Spleen (tissue), 11 donors: ENCODE measurements at regions not wholly inside any gene's neighbourhood (a gene's known extent, or its start where the extent isn't known, plus 50 kb on each side); places are given as distances from the start of the nearest gene placed in this dataset.
"Not testable (repeated sequence)": the region's sequence is repeated elsewhere in the genome, so short reads cannot be mapped to it uniquely, and the experiment has no call there.

Experiments used
- DNase-seq: peaks from one replicate; pipeline ENCODE4 v3.0.0-alpha.2; 2020
- H3K27ac ChIP-seq, 8 donors: fragments of 200-600 bp; sonication (generic) in 7 of 8; 1 replicate in 4 of 8; 2 replicates in 4 of 8; pipeline versions ENCODE4 v1.5.0 to v1.8.0; 2016 to 2021; ENCODE audit warnings: inconsistent platforms in 4 of 8, mild to moderate bottlenecking in 4 of 8, moderate library complexity in 1 of 8
- H3K27me3 ChIP-seq, 7 donors: fragments of 200-600 bp; sonication (generic) in 6 of 7; replicated peaks in 1 of 7; 1 replicate in 4 of 7; 2 replicates in 3 of 7; pipeline versions ENCODE4 v1.5.0 to v1.8.0; 2016 to 2021; ENCODE audit warnings: inconsistent platforms in 3 of 7, mild to moderate bottlenecking in 1 of 7
- H3K36me3 ChIP-seq, 6 donors: fragments of 200-600 bp; sonication (generic) in 5 of 6; 1 replicate in 4 of 6; 2 replicates in 2 of 6; pipeline versions ENCODE4 v1.5.0 to v1.8.0; 2016 to 2021; ENCODE audit warnings: inconsistent platforms in 2 of 6
- H3K4me1 ChIP-seq, 6 donors: fragments of 200-600 bp; sonication (generic) in 5 of 6; 1 replicate in 3 of 6; 2 replicates in 3 of 6; pipeline versions ENCODE4 v1.5.0 to v1.8.0; 2016 to 2021; ENCODE audit warnings: inconsistent platforms in 3 of 6
- H3K4me3 ChIP-seq, 8 donors: fragments of 200-600 bp; sonication (generic) in 7 of 8; 1 replicate in 4 of 8; 2 replicates in 4 of 8; pipeline versions ENCODE4 v1.5.0 to v1.8.0; 2016 to 2021; ENCODE audit warnings: inconsistent platforms in 4 of 8, mild to moderate bottlenecking in 4 of 8, moderate library complexity in 2 of 8
- H3K9me3 ChIP-seq, 8 donors: fragments of 200-600 bp; sonication (generic) in 7 of 8; 1 replicate in 4 of 8; 2 replicates in 4 of 8; pipeline versions ENCODE4 v1.5.0 to v1.8.0; 2016 to 2021; ENCODE audit warnings: inconsistent platforms in 4 of 8
- CTCF ChIP-seq, 11 experiments: fragments of 200-600 bp in 7 of 11; fragments of 450-650 bp in 4 of 11; sonication (generic) in 4 of 11; IDR thresholded peaks in 8 of 11; conservative IDR thresholded peaks in 3 of 11; 1 replicate in 7 of 11; 2 replicates in 4 of 11; pipeline versions ENCODE4 v1.4.0 to v1.8.0; 2016 to 2021; ENCODE audit warnings: antibody characterized with exemption in 11 of 11, inconsistent platforms in 4 of 11, mild to moderate bottlenecking in 1 of 11
- POLR2A ChIP-seq, 3 donors: fragments of 450-650 bp; IDR thresholded peaks; one replicate each; pipeline ENCODE4 v1.5.1; 2017; ENCODE audit warnings: antibody characterized with exemption in 3 of 3, mild to moderate bottlenecking in 1 of 3
- POLR2AphosphoS5 ChIP-seq, 3 donors: sonication (generic); formaldehyde crosslinking; IDR thresholded peaks; one replicate each; pipeline ENCODE4 v1.5.1; 2017; ENCODE audit warnings: antibody characterized with exemption in 3 of 3
- WGBS, 5 donors: extraction: QIAGEN DNeasy Blood & Tissue Kit in 3 of 5; methylation state at CpG; one replicate each; pipeline versions ENCODE4 v1.1.5 to v1.1.7; 2013 to 2018; 5-methylcytosine and 5-hydroxymethylcytosine counted together
- intact Hi-C: fragments of 100-400 bp; cut with DNase I; formaldehyde crosslinking; loops from one replicate; pipeline ENCODE4 v1.15.0; 2023; ENCODE audit warnings: low total_unique reads
- donor health status: healthy with polysubstance abuse.
- donor health status: DM: no; HTN: no; CAD: no; lungs with moderate emphysema.
- donor health status: DM: no; HTN: no; CAD: no.
- donor health status: Bipolar disorder and iron deficiency.
- donor health status: healthy.
- donor health status: DM: no; HTN: no; CAD: no.
- donor health status: DM: yes; HTN: yes; CAD: no.

- H3K27me3 ChIP-seq = no peaks in the 10 kb centered on the region
- H3K9me3 ChIP-seq = peaks cover 0 to 19% (median 16%) of the 10 kb centered on the region in 8 donors
- no peak for DNase-seq
- WGBS, 5 donors = 61 to 75% (median 64%) methylated on average over 2 of the region's 2 CpGs
- no peak overlapping the region for H3K27ac ChIP-seq
- H3K4me1 ChIP-seq = no peaks in the 10 kb centered on the region
- TF ChIP-seq POLR2AphosphoS5 (IDR thresholded peaks at IDR 0.05) (no peak), POLR2A (IDR thresholded peaks at IDR 0.05) (no peak), CTCF (IDR thresholded peaks at IDR 0.05 in 8 of 11, conservative IDR thresholded peaks at IDR 0.05 in 3 of 11) (no peak)
- no peak overlapping the region for H3K4me3 ChIP-seq
- intact Hi-C loops = no loop called here
- H3K36me3 ChIP-seq = no peaks in the 10 kb centered on the region
Observed at GRCh38 chrX:137929951-137930350, 364.0 kb downstream of the ZIC3 start.

- peaks cover 0 to 23% (median 20%) of the 10 kb centered on the region in 8 donors for H3K9me3 ChIP-seq
- no peaks in the 10 kb centered on the region for H3K27me3 ChIP-seq
- no peak for DNase-seq
- WGBS, 5 donors = 0 to 35% (median 20%) methylated on average over 1 to 2 of the region's 2 CpGs
- no peaks in the 10 kb centered on the region for H3K36me3 ChIP-seq
- no peak overlapping the region for H3K4me3 ChIP-seq
- no peak for TF ChIP-seq CTCF (IDR thresholded peaks at IDR 0.05 in 8 of 11, conservative IDR thresholded peaks at IDR 0.05 in 3 of 11)
- H3K4me1 ChIP-seq = no peaks in the 10 kb centered on the region
- no peak overlapping the region for H3K27ac ChIP-seq
- intact Hi-C loops = no loop called here
Observed at GRCh38 chrX:137930533-137930932, 364.6 kb downstream of the ZIC3 start.

GRCh38 chrX:137934214-137934613 lies 368.3 kb downstream of the ZIC3 start:
- DNase-seq, H3K27ac ChIP-seq, intact Hi-C loops, H3K4me1 ChIP-seq, H3K36me3 ChIP-seq, H3K4me3 ChIP-seq, H3K27me3 ChIP-seq: not testable (repeated sequence)
- 87 to 100% (median 92%) methylated on average over 1 of the region's 1 CpG for WGBS, 5 donors
- H3K9me3 ChIP-seq = peaks cover 0 to 31% (median 20%) of the 10 kb centered on the region in 8 donors

- H3K27me3 ChIP-seq, intact Hi-C loops, H3K4me1 ChIP-seq, H3K4me3 ChIP-seq, H3K36me3 ChIP-seq, DNase-seq, H3K27ac ChIP-seq: not testable (repeated sequence)
- H3K9me3 ChIP-seq = peaks cover 0 to 31% (median 20%) of the 10 kb centered on the region in 8 donors
- 85 to 100% (median 89%) methylated on average over 1 to 4 of the region's 4 CpGs for WGBS, 5 donors
Observed at GRCh38 chrX:137934887-137935286, 369.0 kb downstream of the ZIC3 start.

GRCh38 chrX:137945470-137945869 lies 379.5 kb downstream of the ZIC3 start:
- Histone ChIP-seq H3K36me3 (no peaks in the 10 kb centered on the region), H3K9me3 (peaks cover 0 to 7% (median 0%) of the 10 kb centered on the region in 8 donors), H3K4me3 (no peak overlapping the region), H3K27me3 (no peaks in the 10 kb centered on the region), H3K4me1 (no peaks in the 10 kb centered on the region), H3K27ac (no peak overlapping the region)
- DNase-seq = no peak
- intact Hi-C loops = no loop called here
- 45 to 62% (median 53%) methylated on average over 6 of the region's 6 CpGs for WGBS, 5 donors
- TF ChIP-seq CTCF (IDR thresholded peaks at IDR 0.05 in 8 of 11, conservative IDR thresholded peaks at IDR 0.05 in 3 of 11) = no peak
- TF ChIP-seq POLR2AphosphoS5 (IDR thresholded peaks at IDR 0.05) = no peak
- TF ChIP-seq POLR2A (IDR thresholded peaks at IDR 0.05) = no peak
